HEK293T (cell line): ENCODE measurements at regions not wholly inside any gene's neighbourhood (a gene's known extent, or its start where the extent isn't known, plus 50 kb on each side); places are given as distances from the start of the nearest gene placed in this dataset.
"Not testable (repeated sequence)": the region's sequence is repeated elsewhere in the genome, so short reads cannot be mapped to it uniquely, and the experiment has no call there.

Experiments
- CTCF ChIA-PET: fragments of 350-600 bp; formaldehyde crosslinking; extraction: SDS; loops from one replicate; lab custom pipeline; 2021; ENCODE audit warnings: antibody characterized with exemption, inconsistent platforms; lab: Yijun Ruan, JAX
- POLR2A ChIA-PET: fragments of 350-600 bp; formaldehyde crosslinking; extraction: SDS; loops from one replicate; lab custom pipeline; 2020; ENCODE audit warnings: antibody characterized with exemption, inconsistent platforms; lab: Yijun Ruan, JAX
- DNase-seq: peaks from one replicate; pipeline ENCODE4 v3.0.0; 2012; ENCODE audit warnings: mixed read lengths; ENCODE audit errors: extremely low spot score
- ARNT ChIP-seq: fragments of 450-650 bp; IDR thresholded peaks from 2 replicates; pipeline ENCODE4 v1.6.1; 2017; ENCODE audit warnings: mild to moderate bottlenecking
- BHLHE40 ChIP-seq: fragments of 450-650 bp; IDR thresholded peaks from 2 replicates; pipeline ENCODE4 v1.6.1; 2016; ENCODE audit warnings: mild to moderate bottlenecking, moderate library complexity, borderline replicate concordance
- CTBP1 ChIP-seq: fragments of 450-650 bp; IDR thresholded peaks from 2 replicates; pipeline ENCODE4 v1.6.1; 2016; ENCODE audit warnings: borderline replicate concordance
- ELF4 ChIP-seq: fragments of 450-650 bp; IDR thresholded peaks from 2 replicates; pipeline ENCODE4 v1.6.1; 2017; ENCODE audit warnings: antibody characterized with exemption
- FOXA1 ChIP-seq: fragments of 450-650 bp; IDR thresholded peaks from 2 replicates; pipeline ENCODE4 v1.6.1; 2016; ENCODE audit warnings: mild to moderate bottlenecking
- FOXK2 ChIP-seq: fragments of 450-650 bp; IDR thresholded peaks from 2 replicates; pipeline ENCODE4 v1.6.1; 2016; ENCODE audit warnings: mild to moderate bottlenecking
- FOXM1 ChIP-seq: fragments of 450-650 bp; IDR thresholded peaks from 2 replicates; pipeline ENCODE4 v1.6.1; 2017; ENCODE audit warnings: mild to moderate bottlenecking, borderline replicate concordance
- HDGF ChIP-seq: fragments of 450-650 bp; IDR thresholded peaks from 2 replicates; pipeline ENCODE4 v1.6.1; 2017; ENCODE audit warnings: antibody characterized with exemption, borderline replicate concordance
- L3MBTL2 ChIP-seq: fragments of 450-650 bp; conservative IDR thresholded peaks from 2 replicates; pipeline ENCODE4 v1.6.1; 2016; ENCODE audit warnings: mild to moderate bottlenecking
- LEF1 ChIP-seq: fragments of 450-650 bp; IDR thresholded peaks from 2 replicates; pipeline ENCODE4 v1.6.1; 2017; ENCODE audit warnings: mild to moderate bottlenecking, borderline replicate concordance
- NFRKB ChIP-seq: fragments of 450-650 bp; IDR thresholded peaks from 2 replicates; pipeline ENCODE4 v1.6.1; 2016; ENCODE audit warnings: mild to moderate bottlenecking, moderate library complexity
- SP1 ChIP-seq: fragments of 450-650 bp; IDR thresholded peaks from 2 replicates; pipeline ENCODE4 v1.6.1; 2017
- SUZ12 ChIP-seq: fragments of 450-650 bp; IDR thresholded peaks from 2 replicates; pipeline ENCODE4 v1.6.1; 2016; ENCODE audit warnings: mild to moderate bottlenecking
- TARDBP ChIP-seq: fragments of 450-650 bp; IDR thresholded peaks from 2 replicates; pipeline ENCODE4 v1.6.1; 2016
- ZNF384 ChIP-seq: fragments of 450-650 bp; IDR thresholded peaks from 2 replicates; pipeline ENCODE4 v1.6.1; 2016
- TF ChIP-seq, protein P1 (sequence below): fragments of 450-650 bp; IDR thresholded peaks from 2 replicates; pipeline ENCODE4 v1.6.1; 2016

DNA sequence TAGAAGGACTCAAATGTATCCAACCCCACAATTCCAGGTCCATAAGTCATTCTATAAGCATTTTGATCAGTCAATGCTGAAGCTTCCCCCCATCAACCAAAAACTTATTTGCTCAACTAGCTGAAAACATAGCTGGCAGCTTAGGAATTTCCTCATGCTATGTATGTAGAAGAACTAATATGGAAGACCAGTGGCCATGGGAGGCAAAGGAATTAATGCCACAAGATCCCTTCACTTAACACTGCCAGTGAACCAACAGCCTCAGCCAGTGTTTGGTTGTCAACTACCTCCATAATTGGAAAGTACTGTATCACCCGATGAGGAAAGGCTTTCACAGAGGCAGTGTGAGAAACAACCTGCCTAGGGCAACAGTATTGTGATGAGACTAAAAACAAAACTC is 105.4 kb downstream of the ZNF429 start:
- DNase-seq = no peak
- POLR2A ChIA-PET = no interaction called here
- no peak for TF ChIP-seq ARNT
- TF ChIP-seq FOXM1 = no peak
- no peak for TF ChIP-seq L3MBTL2
- TF ChIP-seq ELF4 = no peak
- TF ChIP-seq NFRKB = no peak
- no peak for TF ChIP-seq TARDBP
- TF ChIP-seq, protein P1, sequence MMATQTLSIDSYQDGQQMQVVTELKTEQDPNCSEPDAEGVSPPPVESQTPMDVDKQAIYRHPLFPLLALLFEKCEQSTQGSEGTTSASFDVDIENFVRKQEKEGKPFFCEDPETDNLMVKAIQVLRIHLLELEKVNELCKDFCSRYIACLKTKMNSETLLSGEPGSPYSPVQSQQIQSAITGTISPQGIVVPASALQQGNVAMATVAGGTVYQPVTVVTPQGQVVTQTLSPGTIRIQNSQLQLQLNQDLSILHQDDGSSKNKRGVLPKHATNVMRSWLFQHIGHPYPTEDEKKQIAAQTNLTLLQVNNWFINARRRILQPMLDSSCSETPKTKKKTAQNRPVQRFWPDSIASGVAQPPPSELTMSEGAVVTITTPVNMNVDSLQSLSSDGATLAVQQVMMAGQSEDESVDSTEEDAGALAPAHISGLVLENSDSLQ = no peak
- TF ChIP-seq BHLHE40 = no peak
- TF ChIP-seq SUZ12 = no peak
- TF ChIP-seq HDGF = no peak
- no peak for TF ChIP-seq ZNF384
- CTCF ChIA-PET = no interaction called here

- POLR2A ChIA-PET = no interaction called here
- DNase-seq = no peak
- CTCF ChIA-PET = no interaction called here
- no peak for TF ChIP-seq ZNF384
- no peak for TF ChIP-seq NFRKB
- no peak for TF ChIP-seq FOXK2
- no peak for TF ChIP-seq FOXA1
- TF ChIP-seq, protein P1 = no peak
Observed at GRCh38 chr19:21610341-21610740, 104.9 kb downstream of the ZNF429 start.

DNA sequence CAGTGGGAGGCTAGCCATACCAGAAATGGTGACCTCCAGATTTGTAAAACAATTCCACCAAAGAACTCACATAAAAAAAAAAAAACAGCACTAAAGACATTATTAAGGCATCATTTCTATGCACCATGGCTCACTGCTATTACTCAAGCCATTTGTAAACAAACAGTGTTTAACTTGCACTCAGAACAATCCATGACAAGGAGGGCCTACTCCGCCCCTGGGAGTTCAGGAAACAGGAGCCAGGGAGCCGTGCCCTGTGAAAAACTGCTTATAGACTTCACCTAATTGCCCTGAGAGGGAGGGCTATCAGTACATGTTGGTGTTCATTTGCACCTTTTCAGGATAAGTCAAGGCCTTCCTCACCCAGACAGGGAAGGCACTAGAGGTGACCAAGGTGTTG is 103.2 kb downstream of the ZNF429 start:
- CTCF ChIA-PET = no interaction called here
- POLR2A ChIA-PET = no interaction called here
- no peak for DNase-seq
- TF ChIP-seq ELF4 (no peak), FOXK2 (no peak), BHLHE40 (no peak), SUZ12 (no peak), FOXA1 (no peak), ARNT (no peak), LEF1 (no peak), TARDBP (no peak), SP1 (no peak), CTBP1 (no peak), ZNF384 (no peak), FOXM1 (no peak), HDGF (no peak), L3MBTL2 (no peak)
- TF ChIP-seq, protein P1 = no peak

GRCh38 chr19:21607449-21607848 is 102.0 kb downstream of the ZNF429 start:
- ChIA-PET POLR2A (no interaction called here), CTCF (no interaction called here)
- TF ChIP-seq HDGF (no peak), ZNF384 (no peak), ELF4 (no peak), LEF1 (no peak), FOXA1 (no peak), BHLHE40 (no peak), CTBP1 (no peak), FOXK2 (no peak), L3MBTL2 (no peak), SUZ12 (no peak), SP1 (no peak), NFRKB (no peak), ARNT (no peak), FOXM1 (no peak)
- TF ChIP-seq, protein P1 = no peak
- no peak for DNase-seq

- CTCF ChIA-PET, POLR2A ChIA-PET, DNase-seq: not testable (repeated sequence)
Observed at GRCh38 chr19:21607011-21607410, 101.6 kb downstream of the ZNF429 start.

DNA sequence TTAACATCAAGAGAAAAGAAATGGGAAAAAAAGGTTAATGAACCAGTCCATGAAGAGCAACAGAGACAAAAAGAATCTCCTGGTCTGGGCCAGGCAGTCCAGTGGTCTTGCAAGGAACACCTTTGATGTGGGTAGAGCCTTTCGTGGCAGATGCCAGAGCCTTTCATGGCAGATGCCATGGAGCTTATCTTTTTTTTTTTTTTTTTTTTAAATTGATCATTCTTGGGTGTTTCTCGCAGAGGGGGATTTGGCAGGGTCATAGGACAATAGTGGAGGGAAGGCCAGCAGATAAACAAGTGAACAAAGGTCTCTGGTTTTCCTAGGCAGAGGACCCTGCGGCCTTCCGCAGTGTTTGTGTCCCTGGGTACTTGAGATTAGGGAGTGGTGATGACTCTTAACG is 100.9 kb downstream of the ZNF429 start:
- CTCF ChIA-PET, POLR2A ChIA-PET, DNase-seq: not testable (repeated sequence)

GRCh38 chr19:21604951-21605476 is 99.6 kb downstream of the ZNF429 start:
- ChIA-PET POLR2A (interaction anchor here (1.3 kb wide), 1 partner anchor 163 kb away, joined by 3 read pairs; the partner anchor contains the start of gene ZNF100), CTCF (no interaction called here)
- DNase-seq = no peak
- TF ChIP-seq, protein P1 = no peak
- TF ChIP-seq TARDBP = no peak
- TF ChIP-seq ELF4 = no peak
- no peak for TF ChIP-seq SP1
